Neural cell (in vitro differentiated cells): ENCODE measurements at regions not wholly inside any gene's neighbourhood (a gene's known extent, or its start where the extent isn't known, plus 50 kb on each side); places are given as distances from the start of the nearest gene placed in this dataset.

Experiments used
- CTCF ChIP-seq: fragments of 450-650 bp; IDR thresholded peaks from 2 replicates; pipeline ENCODE4 v1.5.1; 2014; ENCODE audit warnings: antibody characterized with exemption, mild to moderate bottlenecking, moderate library complexity; ENCODE audit not compliant: poor library complexity, severe bottlenecking
- EZH2 ChIP-seq: fragments of 200-600, 300-800 bp; shearing (Covaris generic), sonication (generic); IDR thresholded peaks from 2 replicates; pipeline ENCODE4 v1.6.1; 2014; ENCODE audit warnings: antibody characterized with exemption, low read length, borderline replicate concordance, mild to moderate bottlenecking; ENCODE audit not compliant: insufficient read depth, poor library complexity, severe bottlenecking
- MXI1 ChIP-seq: fragments of 450-650 bp; conservative IDR thresholded peaks from 2 replicates; pipeline ENCODE4 v1.6.1; 2014; ENCODE audit warnings: antibody characterized with exemption, mild to moderate bottlenecking; ENCODE audit not compliant: poor library complexity, severe bottlenecking
- POLR2AphosphoS5 ChIP-seq: IDR thresholded peaks from 2 replicates; pipeline ENCODE4 v1.6.1; 2012
- RAD21 ChIP-seq: fragments of 450-650 bp; conservative IDR thresholded peaks from 2 replicates; pipeline ENCODE4 v1.6.1; 2014; ENCODE audit warnings: antibody characterized with exemption, mild to moderate bottlenecking, moderate library complexity
- REST ChIP-seq: IDR thresholded peaks from 2 replicates; pipeline ENCODE4 v1.6.1; 2012; ENCODE audit warnings: borderline replicate concordance
- TAF1 ChIP-seq: IDR thresholded peaks from 2 replicates; pipeline ENCODE4 v1.6.1; 2012; ENCODE audit warnings: low read depth

GRCh38 chr10:64503429-64503828 is 982.2 kb downstream of the REEP3 start:
- TF ChIP-seq CTCF (no peak), EZH2 (no peak), POLR2AphosphoS5 (no peak), REST (no peak), MXI1 (no peak), RAD21 (no peak), TAF1 (no peak)
